Loucy (cell line): ENCODE measurements at regions not wholly inside any gene's neighbourhood (a gene's known extent, or its start where the extent isn't known, plus 50 kb on each side); places are given as distances from the start of the nearest gene placed in this dataset.

Experiments used
- H2AFZ ChIP-seq: fragments of 200-600 bp; sonication (generic); 2 replicates; pipeline ENCODE4 v1.6.0; 2016; ENCODE audit warnings: antibody characterized with exemption, mild to moderate bottlenecking, low read length, moderate library complexity
- H3F3A ChIP-seq: fragments of 200-600 bp; 2 replicates; pipeline ENCODE4 v1.6.0; 2016; ENCODE audit warnings: antibody characterized with exemption, low read depth, mild to moderate bottlenecking
- H3K27me3 ChIP-seq: fragments of 200-600 bp; sonication (generic); 2 replicates; pipeline ENCODE4 v1.6.1; 2014; ENCODE audit warnings: low read length, mild to moderate bottlenecking; ENCODE audit not compliant: insufficient read depth, poor library complexity, severe bottlenecking
- H3K36me3 ChIP-seq: fragments of 200-600 bp; sonication (generic); 2 replicates; pipeline ENCODE4 v1.6.1; 2016; ENCODE audit warnings: low read length; ENCODE audit not compliant: insufficient read depth
- H3K4me1 ChIP-seq: fragments of 200-600 bp; sonication (generic); 2 replicates; pipeline ENCODE4 v1.5.1; 2014; ENCODE audit warnings: low read length, mild to moderate bottlenecking; ENCODE audit not compliant: insufficient read depth, poor library complexity, severe bottlenecking
- H3K4me2 ChIP-seq: fragments of 200-600 bp; sonication (generic); 2 replicates; pipeline ENCODE4 v1.6.0; 2014; ENCODE audit warnings: antibody characterized with exemption, low read length, low read depth, mild to moderate bottlenecking; ENCODE audit not compliant: poor library complexity, severe bottlenecking
- H3K4me3 ChIP-seq: fragments of 200-600 bp; sonication (generic); 2 replicates; pipeline ENCODE4 v1.5.1; 2014; ENCODE audit warnings: low read length, mild to moderate bottlenecking, mixed read lengths; ENCODE audit not compliant: poor library complexity, severe bottlenecking
- H3K79me2 ChIP-seq: fragments of 200-600 bp; sonication (generic); 2 replicates; pipeline ENCODE4 v1.6.1; 2014; ENCODE audit warnings: low read length; ENCODE audit not compliant: insufficient read depth
- H3K9ac ChIP-seq: fragments of 200-600 bp; sonication (generic); 2 replicates; pipeline ENCODE4 v1.6.0; 2014; ENCODE audit warnings: mild to moderate bottlenecking, low read depth, low read length, moderate library complexity; ENCODE audit not compliant: poor library complexity, severe bottlenecking
- H3K9me2 ChIP-seq: fragments of 200-600 bp; sonication (generic); replicated peaks from 2 replicates; pipeline ENCODE4 v1.6.1; 2016; ENCODE audit warnings: low read depth, low read length, mixed read lengths
- H3K9me3 ChIP-seq: fragments of 200-600 bp; sonication (generic); 2 replicates; pipeline ENCODE4 v1.6.1; 2014; ENCODE audit warnings: mild to moderate bottlenecking, antibody characterized with exemption, low read length, low read depth; ENCODE audit not compliant: insufficient read depth
- H4K20me1 ChIP-seq: fragments of 200-600 bp; sonication (generic); 2 replicates; pipeline ENCODE4 v1.6.0; 2014; ENCODE audit warnings: antibody characterized with exemption, low read length, mild to moderate bottlenecking; ENCODE audit not compliant: insufficient read depth, poor library complexity, severe bottlenecking
- CTCF ChIP-seq: fragments of 200-600 bp; sonication (generic); conservative IDR thresholded peaks from 2 replicates; pipeline ENCODE4 v1.5.1; 2014; ENCODE audit warnings: mild to moderate bottlenecking, antibody characterized with exemption, low read length
- EZH2phosphoT487 ChIP-seq: fragments of 200-600 bp; IDR thresholded peaks from 2 replicates; pipeline ENCODE4 v1.6.1; 2018; ENCODE audit warnings: antibody characterized with exemption, mild to moderate bottlenecking, moderate library complexity, borderline replicate concordance

GRCh38 chr5:4947893-4948536 is 192.1 kb upstream of the ADAMTS16 start:
- H3K9me2 ChIP-seq, result no peaks in the 10 kb centered on the region
- H2AFZ ChIP-seq, result no peak overlapping the region
- H3K27me3 ChIP-seq, result no peaks in the 10 kb centered on the region
- no peak overlapping the region for H3K4me2 ChIP-seq
- no peaks in the 10 kb centered on the region for H3K4me1 ChIP-seq
- H3K36me3 ChIP-seq, result no peaks in the 10 kb centered on the region
- no peaks in the 10 kb centered on the region for H4K20me1 ChIP-seq
- no peaks in the 10 kb centered on the region for H3K9me3 ChIP-seq
- H3F3A ChIP-seq, result no peaks in the 10 kb centered on the region
- H3K79me2 ChIP-seq, result no peaks in the 10 kb centered on the region
- H3K9ac ChIP-seq, result no peak overlapping the region
- no peak overlapping the region for H3K4me3 ChIP-seq
- TF ChIP-seq CTCF (no peak), EZH2phosphoT487 (no peak)

GRCh38 chr5:4949108-4949507 is 191.0 kb upstream of the ADAMTS16 start:
- no peaks in the 10 kb centered on the region for H3K27me3 ChIP-seq
- no peaks in the 10 kb centered on the region for H3K79me2 ChIP-seq
- no peaks in the 10 kb centered on the region for H3K9me3 ChIP-seq
- H3F3A ChIP-seq, result no peaks in the 10 kb centered on the region
- no peak overlapping the region for H3K9ac ChIP-seq
- H3K9me2 ChIP-seq, result no peaks in the 10 kb centered on the region
- no peaks in the 10 kb centered on the region for H3K36me3 ChIP-seq
- no peaks in the 10 kb centered on the region for H3K4me1 ChIP-seq
- no peak overlapping the region for H3K4me3 ChIP-seq
- no peaks in the 10 kb centered on the region for H4K20me1 ChIP-seq
- TF ChIP-seq EZH2phosphoT487, result no peak
- H2AFZ ChIP-seq, result no peak overlapping the region
- H3K4me2 ChIP-seq, result no peak overlapping the region

- no peak for TF ChIP-seq CTCF
- TF ChIP-seq EZH2phosphoT487, result no peak
- H3K4me2 ChIP-seq, result no peak overlapping the region
- no peak overlapping the region for H3K4me3 ChIP-seq
- H3F3A ChIP-seq, result no peaks in the 10 kb centered on the region
- no peaks in the 10 kb centered on the region for H3K36me3 ChIP-seq
- H3K9ac ChIP-seq, result no peak overlapping the region
- no peaks in the 10 kb centered on the region for H3K27me3 ChIP-seq
- no peaks in the 10 kb centered on the region for H3K79me2 ChIP-seq
- no peaks in the 10 kb centered on the region for H3K9me2 ChIP-seq
- H2AFZ ChIP-seq, result no peak overlapping the region
- no peaks in the 10 kb centered on the region for H4K20me1 ChIP-seq
- no peaks in the 10 kb centered on the region for H3K9me3 ChIP-seq
- H3K4me1 ChIP-seq, result no peaks in the 10 kb centered on the region
Observed at GRCh38 chr5:4953576-4953975, 186.6 kb upstream of the ADAMTS16 start.

- Histone ChIP-seq H3K4me2 (no peak overlapping the region), H3K79me2 (no peaks in the 10 kb centered on the region), H3K27me3 (no peaks in the 10 kb centered on the region), H3K9ac (no peak overlapping the region), H2AFZ (no peak overlapping the region), H3F3A (no peaks in the 10 kb centered on the region), H3K4me3 (no peak overlapping the region), H3K4me1 (no peaks in the 10 kb centered on the region), H3K9me2 (no peaks in the 10 kb centered on the region), H3K9me3 (no peaks in the 10 kb centered on the region), H4K20me1 (no peaks in the 10 kb centered on the region), H3K36me3 (no peaks in the 10 kb centered on the region)
- TF ChIP-seq CTCF (no peak), EZH2phosphoT487 (no peak)
Observed at GRCh38 chr5:4954048-4954447, 186.1 kb upstream of the ADAMTS16 start.
